ENCODE measurements at regions not wholly inside any gene's neighbourhood (a gene's known extent, or its start where the extent isn't known, plus 50 kb on each side); places are given as distances from the start of the nearest gene placed in this dataset.

DNA sequence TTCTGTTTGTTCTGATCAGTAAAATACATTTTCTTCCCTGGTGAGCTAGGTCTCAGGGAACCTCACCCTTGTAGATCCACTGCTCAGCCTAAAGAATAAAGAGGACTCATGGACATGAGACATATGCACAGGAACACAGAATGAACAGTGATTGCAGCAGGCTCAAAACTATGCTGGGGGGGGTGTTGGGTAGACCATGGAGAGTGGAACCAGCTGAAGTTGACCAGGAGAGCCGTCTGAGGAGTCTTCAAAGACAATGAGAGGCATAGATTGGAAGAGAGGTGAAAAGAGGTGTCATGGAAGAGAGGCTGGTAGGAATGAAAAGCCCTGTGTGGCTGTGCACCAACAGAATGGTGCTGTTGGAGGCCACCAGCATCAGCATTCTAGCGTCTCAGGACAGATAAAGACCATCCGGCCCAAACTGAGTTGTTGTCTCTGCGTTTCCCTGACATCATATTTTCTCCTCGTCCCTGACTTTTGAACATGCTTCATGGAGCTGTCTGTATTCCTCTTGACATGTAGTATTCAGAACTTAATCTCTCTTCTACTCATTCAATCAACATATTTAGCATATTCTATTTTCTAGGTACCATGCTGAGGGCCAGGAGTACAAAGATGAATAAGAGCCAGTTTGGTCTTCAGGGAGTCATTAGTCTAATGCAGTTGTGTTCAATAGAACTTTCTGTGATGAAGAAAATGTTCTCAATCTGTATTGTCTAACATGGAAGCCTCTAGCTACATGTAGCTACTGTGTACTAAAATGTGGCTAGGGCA is 331.8 kb downstream of the CYP26B1 start:
- TF ChIP-seq SIN3A (IDR thresholded peaks at IDR 0.05; ENCODE audit: borderline replicate concordance, insufficient read depth, low read length) (no peak), FOXP2 (optimal IDR thresholded peaks at IDR 0.05; ENCODE audit: borderline replicate concordance, extremely low read depth, extremely low read length, insufficient read depth) (no peak), POLR2AphosphoS5 (IDR thresholded peaks at IDR 0.05; ENCODE audit: low read depth, low read length) (no peak), TAF1 (IDR thresholded peaks at IDR 0.05; ENCODE audit: borderline replicate concordance, insufficient read depth, low read length) (no peak), REST (IDR thresholded peaks at IDR 0.05; ENCODE audit: insufficient read depth in 1 of 2, low read depth in 2 of 2, low read length in 2 of 2) (no peak)

GRCh38 chr2:71814885-71815284 is 332.8 kb downstream of the CYP26B1 start:
- TF ChIP-seq FOXP2 (optimal IDR thresholded peaks at IDR 0.05; ENCODE audit: borderline replicate concordance, extremely low read depth, extremely low read length, insufficient read depth) (no peak), SIN3A (IDR thresholded peaks at IDR 0.05; ENCODE audit: borderline replicate concordance, insufficient read depth, low read length) (no peak), POLR2AphosphoS5 (IDR thresholded peaks at IDR 0.05; ENCODE audit: low read depth, low read length) (no peak), TAF1 (IDR thresholded peaks at IDR 0.05; ENCODE audit: borderline replicate concordance, insufficient read depth, low read length) (no peak), REST (IDR thresholded peaks at IDR 0.05; ENCODE audit: insufficient read depth in 1 of 2, low read depth in 2 of 2, low read length in 2 of 2) (no peak)

DNA sequence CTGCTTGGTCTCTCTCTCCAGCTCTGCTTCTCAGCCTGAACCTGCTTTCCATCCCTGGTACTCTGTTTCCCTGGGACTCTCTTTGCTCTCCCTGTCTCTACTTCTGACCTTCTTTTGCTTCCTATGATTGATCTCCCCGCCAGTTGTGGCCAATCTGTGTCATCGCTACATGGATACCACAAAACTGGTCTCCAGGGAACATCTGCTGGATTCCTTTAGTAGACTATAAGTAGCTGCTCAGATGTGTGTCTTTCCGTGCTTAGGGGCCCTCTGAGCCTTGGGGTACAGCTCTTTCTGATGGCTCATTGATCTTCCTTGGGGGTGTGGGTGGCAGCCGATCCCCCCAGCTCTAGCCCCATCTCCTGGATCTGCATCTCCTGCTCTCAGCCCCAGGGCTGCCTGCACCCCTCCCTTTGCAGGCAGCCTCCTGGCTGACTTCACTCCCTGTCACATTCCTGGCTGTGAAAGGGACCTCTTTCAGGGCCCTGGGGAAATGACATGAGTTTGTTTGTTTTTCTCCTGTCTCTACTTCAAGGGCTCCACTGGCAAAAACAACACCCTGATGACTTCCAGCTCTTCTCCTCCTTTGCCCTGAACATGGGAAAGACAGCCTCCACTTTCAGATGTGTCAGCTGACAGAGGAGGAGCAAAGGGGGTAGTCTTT is 333.7 kb downstream of the CYP26B1 start:
- no peak for TF ChIP-seq FOXP2 (optimal IDR thresholded peaks at IDR 0.05; ENCODE audit: borderline replicate concordance, extremely low read depth, extremely low read length, insufficient read depth)
- no peak for TF ChIP-seq SIN3A (IDR thresholded peaks at IDR 0.05; ENCODE audit: borderline replicate concordance, insufficient read depth, low read length)
- TF ChIP-seq REST (IDR thresholded peaks at IDR 0.05; ENCODE audit: insufficient read depth in 1 of 2, low read depth in 2 of 2, low read length in 2 of 2): no peak
- no peak for TF ChIP-seq POLR2AphosphoS5 (IDR thresholded peaks at IDR 0.05; ENCODE audit: low read depth, low read length)
- TF ChIP-seq TAF1 (IDR thresholded peaks at IDR 0.05; ENCODE audit: borderline replicate concordance, insufficient read depth, low read length): no peak

DNA sequence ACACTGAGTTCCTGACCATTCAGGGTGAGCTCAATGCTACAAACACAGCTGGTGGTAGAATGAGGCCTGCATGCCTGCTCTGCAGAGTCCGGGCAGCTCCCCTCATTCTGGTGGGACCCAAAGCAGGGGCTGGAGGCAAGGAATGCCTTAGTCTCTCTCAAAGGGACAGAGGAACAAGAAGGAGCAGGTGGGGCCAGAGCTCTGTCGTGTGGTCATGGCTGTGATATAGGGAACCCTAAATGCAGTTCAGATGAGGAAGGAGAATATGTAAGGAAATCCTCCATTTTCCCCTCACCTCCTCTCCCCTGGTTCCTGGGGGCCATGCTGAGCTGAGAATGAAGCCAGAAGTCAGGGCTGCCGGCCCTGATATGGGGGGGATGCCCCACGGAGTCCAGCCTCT is 334.3 kb downstream of the CYP26B1 start:
- TF ChIP-seq POLR2AphosphoS5 (IDR thresholded peaks at IDR 0.05; ENCODE audit: low read depth, low read length) (no peak), FOXP2 (optimal IDR thresholded peaks at IDR 0.05; ENCODE audit: borderline replicate concordance, extremely low read depth, extremely low read length, insufficient read depth) (no peak), SIN3A (IDR thresholded peaks at IDR 0.05; ENCODE audit: borderline replicate concordance, insufficient read depth, low read length) (no peak), REST (IDR thresholded peaks at IDR 0.05; ENCODE audit: insufficient read depth in 1 of 2, low read depth in 2 of 2, low read length in 2 of 2) (no peak), TAF1 (IDR thresholded peaks at IDR 0.05; ENCODE audit: borderline replicate concordance, insufficient read depth, low read length) (no peak)
